Loucy (cell line): ENCODE measurements at regions not wholly inside any gene's neighbourhood (a gene's known extent, or its start where the extent isn't known, plus 50 kb on each side); places are given as distances from the start of the nearest gene placed in this dataset.

Experiments
- H2AFZ ChIP-seq: fragments of 200-600 bp; sonication (generic); 2 replicates; pipeline ENCODE4 v1.6.0; 2016; ENCODE audit warnings: antibody characterized with exemption, mild to moderate bottlenecking, low read length, moderate library complexity
- H3F3A ChIP-seq: fragments of 200-600 bp; 2 replicates; pipeline ENCODE4 v1.6.0; 2016; ENCODE audit warnings: antibody characterized with exemption, low read depth, mild to moderate bottlenecking
- H3K27me3 ChIP-seq: fragments of 200-600 bp; sonication (generic); 2 replicates; pipeline ENCODE4 v1.6.1; 2014; ENCODE audit warnings: low read length, mild to moderate bottlenecking; ENCODE audit not compliant: insufficient read depth, poor library complexity, severe bottlenecking
- H3K36me3 ChIP-seq: fragments of 200-600 bp; sonication (generic); 2 replicates; pipeline ENCODE4 v1.6.1; 2016; ENCODE audit warnings: low read length; ENCODE audit not compliant: insufficient read depth
- H3K4me1 ChIP-seq: fragments of 200-600 bp; sonication (generic); 2 replicates; pipeline ENCODE4 v1.5.1; 2014; ENCODE audit warnings: low read length, mild to moderate bottlenecking; ENCODE audit not compliant: insufficient read depth, poor library complexity, severe bottlenecking
- H3K4me2 ChIP-seq: fragments of 200-600 bp; sonication (generic); 2 replicates; pipeline ENCODE4 v1.6.0; 2014; ENCODE audit warnings: antibody characterized with exemption, low read length, low read depth, mild to moderate bottlenecking; ENCODE audit not compliant: poor library complexity, severe bottlenecking
- H3K4me3 ChIP-seq: fragments of 200-600 bp; sonication (generic); 2 replicates; pipeline ENCODE4 v1.5.1; 2014; ENCODE audit warnings: low read length, mild to moderate bottlenecking, mixed read lengths; ENCODE audit not compliant: poor library complexity, severe bottlenecking
- H3K79me2 ChIP-seq: fragments of 200-600 bp; sonication (generic); 2 replicates; pipeline ENCODE4 v1.6.1; 2014; ENCODE audit warnings: low read length; ENCODE audit not compliant: insufficient read depth
- H3K9ac ChIP-seq: fragments of 200-600 bp; sonication (generic); 2 replicates; pipeline ENCODE4 v1.6.0; 2014; ENCODE audit warnings: mild to moderate bottlenecking, low read depth, low read length, moderate library complexity; ENCODE audit not compliant: poor library complexity, severe bottlenecking
- H3K9me2 ChIP-seq: fragments of 200-600 bp; sonication (generic); replicated peaks from 2 replicates; pipeline ENCODE4 v1.6.1; 2016; ENCODE audit warnings: low read depth, low read length, mixed read lengths
- H3K9me3 ChIP-seq: fragments of 200-600 bp; sonication (generic); 2 replicates; pipeline ENCODE4 v1.6.1; 2014; ENCODE audit warnings: mild to moderate bottlenecking, antibody characterized with exemption, low read length, low read depth; ENCODE audit not compliant: insufficient read depth
- H4K20me1 ChIP-seq: fragments of 200-600 bp; sonication (generic); 2 replicates; pipeline ENCODE4 v1.6.0; 2014; ENCODE audit warnings: antibody characterized with exemption, low read length, mild to moderate bottlenecking; ENCODE audit not compliant: insufficient read depth, poor library complexity, severe bottlenecking
- EZH2phosphoT487 ChIP-seq: fragments of 200-600 bp; IDR thresholded peaks from 2 replicates; pipeline ENCODE4 v1.6.1; 2018; ENCODE audit warnings: antibody characterized with exemption, mild to moderate bottlenecking, moderate library complexity, borderline replicate concordance
- TF ChIP-seq, protein P1 (sequence below): fragments of 200-600 bp; sonication (generic); conservative IDR thresholded peaks from 2 replicates; pipeline ENCODE4 v1.5.1; 2014; ENCODE audit warnings: mild to moderate bottlenecking, antibody characterized with exemption, low read length

DNA sequence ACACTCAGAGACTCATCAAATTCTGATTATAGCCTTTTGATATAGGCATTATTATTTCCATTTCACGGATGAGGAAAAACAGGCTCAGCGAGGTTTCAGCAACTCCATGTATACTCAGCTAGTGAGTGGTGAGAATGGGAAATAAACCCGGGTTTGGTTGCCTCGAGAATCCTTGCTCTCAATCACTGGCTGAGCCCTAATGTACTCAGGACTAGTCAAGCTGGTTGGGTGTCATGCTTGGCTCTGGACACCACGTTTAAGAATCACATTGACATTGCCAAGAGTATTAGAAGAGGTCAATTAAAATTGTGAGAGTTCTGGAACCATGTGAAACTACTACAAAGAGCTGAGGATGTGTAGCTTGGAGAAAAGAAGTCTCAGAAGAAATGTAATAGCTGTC lies 444.5 kb downstream of the MFSD1 start:
- no peaks in the 10 kb centered on the region for H3K27me3 ChIP-seq
- H3K9me2 ChIP-seq: no peaks in the 10 kb centered on the region
- H4K20me1 ChIP-seq: no peaks in the 10 kb centered on the region
- H2AFZ ChIP-seq: no peak overlapping the region
- H3K4me1 ChIP-seq: no peaks in the 10 kb centered on the region
- no peaks in the 10 kb centered on the region for H3K9me3 ChIP-seq
- no peak overlapping the region for H3K4me2 ChIP-seq
- no peak for TF ChIP-seq EZH2phosphoT487
- TF ChIP-seq, protein P1, sequence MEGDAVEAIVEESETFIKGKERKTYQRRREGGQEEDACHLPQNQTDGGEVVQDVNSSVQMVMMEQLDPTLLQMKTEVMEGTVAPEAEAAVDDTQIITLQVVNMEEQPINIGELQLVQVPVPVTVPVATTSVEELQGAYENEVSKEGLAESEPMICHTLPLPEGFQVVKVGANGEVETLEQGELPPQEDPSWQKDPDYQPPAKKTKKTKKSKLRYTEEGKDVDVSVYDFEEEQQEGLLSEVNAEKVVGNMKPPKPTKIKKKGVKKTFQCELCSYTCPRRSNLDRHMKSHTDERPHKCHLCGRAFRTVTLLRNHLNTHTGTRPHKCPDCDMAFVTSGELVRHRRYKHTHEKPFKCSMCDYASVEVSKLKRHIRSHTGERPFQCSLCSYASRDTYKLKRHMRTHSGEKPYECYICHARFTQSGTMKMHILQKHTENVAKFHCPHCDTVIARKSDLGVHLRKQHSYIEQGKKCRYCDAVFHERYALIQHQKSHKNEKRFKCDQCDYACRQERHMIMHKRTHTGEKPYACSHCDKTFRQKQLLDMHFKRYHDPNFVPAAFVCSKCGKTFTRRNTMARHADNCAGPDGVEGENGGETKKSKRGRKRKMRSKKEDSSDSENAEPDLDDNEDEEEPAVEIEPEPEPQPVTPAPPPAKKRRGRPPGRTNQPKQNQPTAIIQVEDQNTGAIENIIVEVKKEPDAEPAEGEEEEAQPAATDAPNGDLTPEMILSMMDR: no peak
- no peak overlapping the region for H3K9ac ChIP-seq
- H3F3A ChIP-seq: no peaks in the 10 kb centered on the region
- no peaks in the 10 kb centered on the region for H3K79me2 ChIP-seq
- no peak overlapping the region for H3K4me3 ChIP-seq
- no peaks in the 10 kb centered on the region for H3K36me3 ChIP-seq

DNA sequence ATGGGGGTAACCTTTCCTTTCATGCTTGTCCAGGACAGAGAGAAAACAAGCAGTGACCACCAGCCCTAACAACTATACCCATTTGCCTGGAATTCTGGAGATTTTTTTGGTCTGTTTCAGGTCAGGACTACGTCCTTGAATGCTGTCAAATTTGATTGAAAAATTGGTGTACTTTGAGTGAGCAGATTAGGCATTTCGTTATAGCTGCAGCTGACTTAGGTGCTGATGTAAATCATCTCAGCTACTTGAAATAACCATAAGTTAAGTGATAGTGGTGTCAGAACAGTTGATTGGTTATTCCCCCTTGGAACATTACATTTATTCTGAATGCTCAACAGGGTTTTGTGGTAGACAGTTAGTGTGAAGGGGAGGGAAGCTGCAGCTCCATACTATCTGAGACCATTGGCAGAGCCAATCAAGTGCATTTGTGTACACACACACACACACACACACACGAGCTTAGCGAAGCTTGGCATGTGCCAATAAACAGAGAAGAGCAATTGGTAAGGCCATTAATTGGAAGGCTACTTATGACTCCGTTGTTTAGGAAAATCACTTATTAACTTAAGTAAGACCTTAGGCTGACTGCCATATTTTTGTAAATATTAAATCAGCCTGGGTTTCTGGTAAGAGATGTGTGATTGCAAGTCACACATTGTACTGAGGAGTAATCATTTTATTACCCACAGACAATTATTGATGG lies 447.8 kb downstream of the MFSD1 start:
- no peaks in the 10 kb centered on the region for H4K20me1 ChIP-seq

GRCh38 chr3:159250961-159251360 lies 449.1 kb downstream of the MFSD1 start:
- no peaks in the 10 kb centered on the region for H3K36me3 ChIP-seq
- no peak overlapping the region for H3K4me3 ChIP-seq
- no peak overlapping the region for H3K9ac ChIP-seq
- TF ChIP-seq EZH2phosphoT487: no peak
- TF ChIP-seq, protein P1: no peak
- H3K4me2 ChIP-seq: no peak overlapping the region
- H3K9me2 ChIP-seq: no peaks in the 10 kb centered on the region
- no peaks in the 10 kb centered on the region for H3K9me3 ChIP-seq
- no peaks in the 10 kb centered on the region for H3F3A ChIP-seq
- no peak overlapping the region for H2AFZ ChIP-seq
- H3K4me1 ChIP-seq: no peaks in the 10 kb centered on the region
- H4K20me1 ChIP-seq: no peaks in the 10 kb centered on the region
- H3K79me2 ChIP-seq: no peaks in the 10 kb centered on the region
- no peaks in the 10 kb centered on the region for H3K27me3 ChIP-seq

More for the DNA sequence above, 447.8 kb downstream of the MFSD1 start:
- Histone ChIP-seq H3K79me2 (no peaks in the 10 kb centered on the region), H3F3A (no peaks in the 10 kb centered on the region), H3K36me3 (no peaks in the 10 kb centered on the region), H3K9me2 (no peaks in the 10 kb centered on the region), H2AFZ (no peak overlapping the region), H3K9me3 (no peaks in the 10 kb centered on the region), H3K4me3 (no peak overlapping the region), H3K4me1 (no peaks in the 10 kb centered on the region), H3K9ac (no peak overlapping the region), H3K4me2 (no peak overlapping the region), H3K27me3 (no peaks in the 10 kb centered on the region)
- TF ChIP-seq, protein P1: no peak
- no peak for TF ChIP-seq EZH2phosphoT487
